ENCODE measurements at regions not wholly inside any gene's neighbourhood (a gene's known extent, or its start where the extent isn't known, plus 50 kb on each side); places are given as distances from the start of the nearest gene placed in this dataset.

DNA sequence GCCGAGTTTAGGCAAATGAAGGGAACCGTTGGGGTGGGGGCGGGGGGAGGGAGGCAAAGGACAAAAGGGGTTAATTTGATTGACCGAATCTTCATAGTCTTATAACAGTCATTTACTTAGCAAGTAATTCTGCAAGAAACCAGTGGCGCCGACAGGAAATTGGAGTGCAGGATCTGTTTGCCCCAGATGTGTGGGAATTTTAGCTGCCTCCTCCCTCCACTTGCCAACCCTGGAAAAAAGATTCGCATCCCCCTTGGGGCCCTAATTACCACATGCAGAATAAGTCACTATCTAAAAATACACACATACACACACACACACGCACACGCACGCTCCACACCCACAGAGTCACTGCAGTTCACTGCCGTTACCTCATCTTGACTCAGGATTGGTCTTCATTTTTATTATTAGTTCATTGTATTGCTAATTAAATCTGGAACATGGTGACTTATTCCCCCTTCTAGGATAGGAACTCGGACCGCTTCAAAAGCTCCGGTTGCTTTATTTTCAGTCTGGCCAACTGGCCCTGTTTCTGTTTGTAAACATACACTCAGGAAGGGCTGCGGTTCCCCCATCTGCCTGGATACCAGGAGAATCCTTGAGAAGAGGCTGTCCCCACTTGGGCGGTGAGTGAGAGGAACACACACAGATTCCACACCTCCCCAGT lies 241.6 kb upstream of the SALL1 start:
- Histone ChIP-seq H3K4me3 (ENCODE audit: low read length, poor library complexity, severe bottlenecking) (no peak overlapping the region), H3F3A (ENCODE audit: low read depth) (no peaks in the 10 kb centered on the region), H3K27me3 (ENCODE audit: insufficient read depth, low read length, poor library complexity, severe bottlenecking) (no peaks in the 10 kb centered on the region), H3K9ac (ENCODE audit: low read depth, low read length, poor library complexity, severe bottlenecking) (no peak overlapping the region), H3K4me2 (ENCODE audit: low read depth, low read length, poor library complexity, severe bottlenecking) (no peak overlapping the region), H3K9me2 (replicated peaks; ENCODE audit: low read depth, low read length) (no peaks in the 10 kb centered on the region), H3K4me1 (ENCODE audit: insufficient read depth, low read length, poor library complexity, severe bottlenecking) (no peaks in the 10 kb centered on the region), H2AFZ (ENCODE audit: low read length) (no peak overlapping the region), H4K20me1 (ENCODE audit: insufficient read depth, low read length, poor library complexity, severe bottlenecking) (no peaks in the 10 kb centered on the region), H3K9me3 (ENCODE audit: insufficient read depth, low read depth, low read length) (0 out of 2 replicates have a peak, but pooled peaks cover 3% of the 10 kb centered on the region), H3K79me2 (ENCODE audit: insufficient read depth, low read length) (no peaks in the 10 kb centered on the region), H3K36me3 (ENCODE audit: insufficient read depth, low read length) (no peaks in the 10 kb centered on the region)
- TF ChIP-seq, protein P1, sequence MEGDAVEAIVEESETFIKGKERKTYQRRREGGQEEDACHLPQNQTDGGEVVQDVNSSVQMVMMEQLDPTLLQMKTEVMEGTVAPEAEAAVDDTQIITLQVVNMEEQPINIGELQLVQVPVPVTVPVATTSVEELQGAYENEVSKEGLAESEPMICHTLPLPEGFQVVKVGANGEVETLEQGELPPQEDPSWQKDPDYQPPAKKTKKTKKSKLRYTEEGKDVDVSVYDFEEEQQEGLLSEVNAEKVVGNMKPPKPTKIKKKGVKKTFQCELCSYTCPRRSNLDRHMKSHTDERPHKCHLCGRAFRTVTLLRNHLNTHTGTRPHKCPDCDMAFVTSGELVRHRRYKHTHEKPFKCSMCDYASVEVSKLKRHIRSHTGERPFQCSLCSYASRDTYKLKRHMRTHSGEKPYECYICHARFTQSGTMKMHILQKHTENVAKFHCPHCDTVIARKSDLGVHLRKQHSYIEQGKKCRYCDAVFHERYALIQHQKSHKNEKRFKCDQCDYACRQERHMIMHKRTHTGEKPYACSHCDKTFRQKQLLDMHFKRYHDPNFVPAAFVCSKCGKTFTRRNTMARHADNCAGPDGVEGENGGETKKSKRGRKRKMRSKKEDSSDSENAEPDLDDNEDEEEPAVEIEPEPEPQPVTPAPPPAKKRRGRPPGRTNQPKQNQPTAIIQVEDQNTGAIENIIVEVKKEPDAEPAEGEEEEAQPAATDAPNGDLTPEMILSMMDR (conservative IDR thresholded peaks at IDR 0.05; ENCODE audit: low read length), result no peak
- TF ChIP-seq EZH2phosphoT487 (IDR thresholded peaks at IDR 0.05; ENCODE audit: borderline replicate concordance), result no peak

DNA sequence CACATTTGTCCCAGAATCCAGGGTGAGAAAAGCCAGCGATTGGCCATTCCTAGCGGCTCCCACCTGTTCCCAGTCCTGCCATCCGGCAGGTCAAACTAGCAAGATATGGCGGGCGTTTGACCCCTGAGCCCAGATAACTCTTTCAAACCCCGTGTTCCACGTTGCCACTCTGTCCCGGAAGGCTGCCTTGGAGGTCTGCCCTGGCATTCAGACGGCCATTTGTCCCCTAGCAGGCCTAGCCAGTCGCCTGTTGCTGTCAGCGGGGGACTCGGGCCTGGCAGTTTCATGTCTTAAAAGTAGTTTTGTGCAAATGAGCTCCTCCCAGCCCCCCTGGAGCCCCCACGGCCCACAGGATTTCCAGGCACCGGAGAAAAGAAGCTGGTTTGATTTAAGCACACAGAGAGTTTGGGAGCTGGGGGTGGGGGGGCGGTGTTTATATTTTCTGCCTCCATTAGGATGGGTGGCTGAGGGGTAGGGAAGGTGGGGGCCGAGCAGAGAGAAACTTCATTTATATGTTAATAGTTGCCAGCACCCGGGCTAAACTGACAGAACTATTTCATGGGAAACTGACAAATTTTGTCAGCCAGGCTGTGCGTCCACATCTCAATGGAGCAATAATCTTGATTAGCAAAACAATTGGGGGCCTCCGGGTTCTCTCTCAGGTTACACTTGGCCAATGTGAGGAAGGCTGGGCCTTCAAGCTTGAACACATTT lies 240.9 kb upstream of the SALL1 start:
- H3K9me2 ChIP-seq (replicated peaks; ENCODE audit: low read depth, low read length), result no peaks in the 10 kb centered on the region
- H3K9me3 ChIP-seq (ENCODE audit: insufficient read depth, low read depth, low read length), result 0 out of 2 replicates have a peak, but pooled peaks cover 3% of the 10 kb centered on the region
- no peak overlapping the region for H3K4me3 ChIP-seq (ENCODE audit: low read length, poor library complexity, severe bottlenecking)
- no peaks in the 10 kb centered on the region for H3K27me3 ChIP-seq (ENCODE audit: insufficient read depth, low read length, poor library complexity, severe bottlenecking)
- TF ChIP-seq, protein P1 (conservative IDR thresholded peaks at IDR 0.05; ENCODE audit: low read length), result no peak
- no peak for TF ChIP-seq EZH2phosphoT487 (IDR thresholded peaks at IDR 0.05; ENCODE audit: borderline replicate concordance)
- H3K9ac ChIP-seq (ENCODE audit: low read depth, low read length, poor library complexity, severe bottlenecking), result no peak overlapping the region
- no peak overlapping the region for H2AFZ ChIP-seq (ENCODE audit: low read length)
- no peak overlapping the region for H3K4me2 ChIP-seq (ENCODE audit: low read depth, low read length, poor library complexity, severe bottlenecking)
- H3K36me3 ChIP-seq (ENCODE audit: insufficient read depth, low read length), result no peaks in the 10 kb centered on the region
- H3F3A ChIP-seq (ENCODE audit: low read depth), result no peaks in the 10 kb centered on the region
- H3K79me2 ChIP-seq (ENCODE audit: insufficient read depth, low read length), result no peaks in the 10 kb centered on the region
- H3K4me1 ChIP-seq (ENCODE audit: insufficient read depth, low read length, poor library complexity, severe bottlenecking), result no peaks in the 10 kb centered on the region
- H4K20me1 ChIP-seq (ENCODE audit: insufficient read depth, low read length, poor library complexity, severe bottlenecking), result no peaks in the 10 kb centered on the region

DNA sequence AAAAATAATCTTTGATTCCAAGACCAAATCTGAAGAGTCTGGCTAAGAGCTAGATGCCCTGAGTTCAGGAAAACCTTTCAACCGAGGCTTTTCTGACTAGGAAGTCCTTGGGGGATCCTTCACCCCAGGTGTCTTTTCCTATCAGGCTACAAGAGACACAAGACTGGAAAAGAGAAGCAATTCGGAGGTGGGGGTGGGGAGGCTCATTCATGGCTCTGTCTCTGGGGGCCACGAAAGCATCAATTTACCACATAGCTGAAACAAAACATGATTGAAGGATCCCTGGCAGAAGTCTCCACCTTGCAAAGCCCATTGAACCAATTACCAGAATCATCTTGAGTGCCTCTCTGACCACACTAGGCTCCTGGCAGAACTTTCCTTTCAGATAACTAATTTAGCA lies 239.8 kb upstream of the SALL1 start:
- H3K4me2 ChIP-seq (ENCODE audit: low read depth, low read length, poor library complexity, severe bottlenecking), result no peak overlapping the region
- no peak overlapping the region for H3K9ac ChIP-seq (ENCODE audit: low read depth, low read length, poor library complexity, severe bottlenecking)
- no peak overlapping the region for H2AFZ ChIP-seq (ENCODE audit: low read length)
- H3K9me3 ChIP-seq (ENCODE audit: insufficient read depth, low read depth, low read length), result 0 out of 2 replicates have a peak, but pooled peaks cover 7% of the 10 kb centered on the region
- H4K20me1 ChIP-seq (ENCODE audit: insufficient read depth, low read length, poor library complexity, severe bottlenecking), result no peaks in the 10 kb centered on the region
- TF ChIP-seq, protein P1 (conservative IDR thresholded peaks at IDR 0.05; ENCODE audit: low read length), result no peak
- no peak for TF ChIP-seq EZH2phosphoT487 (IDR thresholded peaks at IDR 0.05; ENCODE audit: borderline replicate concordance)
- H3F3A ChIP-seq (ENCODE audit: low read depth), result no peaks in the 10 kb centered on the region
- H3K4me1 ChIP-seq (ENCODE audit: insufficient read depth, low read length, poor library complexity, severe bottlenecking), result no peaks in the 10 kb centered on the region
- H3K4me3 ChIP-seq (ENCODE audit: low read length, poor library complexity, severe bottlenecking), result no peak overlapping the region
- no peaks in the 10 kb centered on the region for H3K9me2 ChIP-seq (replicated peaks; ENCODE audit: low read depth, low read length)
- no peaks in the 10 kb centered on the region for H3K27me3 ChIP-seq (ENCODE audit: insufficient read depth, low read length, poor library complexity, severe bottlenecking)
- H3K79me2 ChIP-seq (ENCODE audit: insufficient read depth, low read length), result no peaks in the 10 kb centered on the region
- no peaks in the 10 kb centered on the region for H3K36me3 ChIP-seq (ENCODE audit: insufficient read depth, low read length)
